GM18508 (cell line): ENCODE measurements at regions not wholly inside any gene's neighbourhood (a gene's known extent, or its start where the extent isn't known, plus 50 kb on each side); places are given as distances from the start of the nearest gene placed in this dataset.
"Not testable (repeated sequence)": the region's sequence is repeated elsewhere in the genome, so short reads cannot be mapped to it uniquely, and the experiment has no call there.

ENCODE experiments used
- ATAC-seq: cut with Tn5 transposase; IDR thresholded peaks from one replicate; pipeline ENCODE4 v1.9.1; 2021; ENCODE audit warnings: moderate number of reproducible peaks; ENCODE audit not compliant: insufficient read depth, unreplicated experiment

DNA sequence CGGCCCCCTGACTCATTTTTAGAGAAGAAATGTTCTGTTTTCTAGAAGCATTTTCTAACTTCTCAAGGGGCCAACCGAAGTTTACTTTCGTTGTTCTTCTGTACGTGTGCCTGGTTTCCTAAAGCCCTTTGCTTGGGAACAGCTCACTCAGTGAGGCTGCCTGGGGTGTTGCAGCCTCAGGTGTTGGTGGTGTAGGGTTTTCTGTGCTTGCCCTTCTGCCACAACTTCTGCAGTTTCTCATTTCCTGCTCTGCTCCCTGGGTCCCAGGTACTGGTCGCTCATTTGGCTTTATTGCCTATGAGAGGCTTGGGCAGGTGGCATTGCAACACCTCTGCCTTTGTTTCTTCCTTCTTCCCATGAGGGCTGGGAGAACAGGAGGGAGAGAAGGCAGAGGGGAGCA lies 278.3 kb downstream of the SOX4 start:
- no peak for ATAC-seq

DNA sequence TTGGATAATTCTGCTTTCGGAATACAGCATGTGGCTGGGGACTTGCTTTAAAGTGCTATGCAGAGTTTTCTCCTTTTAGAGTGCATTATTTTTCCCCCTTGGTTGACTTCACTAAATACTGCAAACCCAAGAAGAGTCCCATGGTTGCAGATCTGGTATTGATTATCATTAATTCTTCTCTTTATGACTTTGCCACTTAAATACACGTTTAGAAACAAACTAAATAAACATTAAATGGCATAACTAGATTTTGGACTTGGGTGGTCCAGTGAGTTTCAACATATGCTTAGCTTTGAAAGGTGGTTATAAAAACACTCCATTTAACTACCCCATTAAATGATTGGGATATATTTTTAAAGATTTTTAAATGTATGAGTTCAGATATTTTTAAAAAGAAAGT lies 279.2 kb downstream of the SOX4 start:
- ATAC-seq = no peak

DNA sequence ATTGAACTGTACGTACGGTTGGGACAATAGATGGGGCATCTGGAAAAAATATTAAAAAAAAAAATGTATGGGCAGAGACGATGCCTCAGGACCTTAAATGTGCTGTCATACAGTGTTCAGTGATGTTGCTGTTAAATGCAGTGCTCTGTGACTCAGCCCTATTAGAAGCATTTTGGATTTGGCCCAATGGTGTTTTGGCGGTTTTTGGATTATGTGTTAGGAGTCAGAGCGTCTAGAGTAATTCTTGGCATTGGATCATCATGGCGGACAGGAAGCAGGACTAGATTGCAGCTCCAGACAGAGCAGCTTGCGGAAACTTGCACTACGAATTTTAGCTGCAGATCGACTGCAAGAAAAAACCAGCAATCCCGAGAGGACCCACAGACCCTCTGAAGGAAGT lies 280.0 kb downstream of the SOX4 start:
- ATAC-seq = no peak

DNA sequence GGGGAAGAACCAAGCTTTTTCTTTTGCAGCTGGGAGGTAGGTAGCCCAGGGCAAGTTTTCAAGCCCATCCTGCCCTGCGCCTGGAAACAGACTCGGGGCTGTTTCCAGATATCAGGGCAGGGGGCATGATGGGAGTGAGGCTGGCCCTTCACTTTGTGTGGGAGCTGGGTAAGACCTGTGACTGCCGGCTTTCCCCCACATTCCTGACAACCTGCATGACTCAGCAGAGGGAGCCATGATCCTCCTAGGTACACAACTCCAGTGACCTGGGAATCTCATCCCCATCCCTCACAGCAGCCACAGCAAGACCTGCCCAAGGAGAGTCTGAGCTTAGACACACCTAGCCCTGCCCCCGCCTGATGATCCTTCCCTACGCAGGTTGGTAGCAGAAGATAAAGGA lies 280.8 kb downstream of the SOX4 start:
- ATAC-seq = no peak

DNA sequence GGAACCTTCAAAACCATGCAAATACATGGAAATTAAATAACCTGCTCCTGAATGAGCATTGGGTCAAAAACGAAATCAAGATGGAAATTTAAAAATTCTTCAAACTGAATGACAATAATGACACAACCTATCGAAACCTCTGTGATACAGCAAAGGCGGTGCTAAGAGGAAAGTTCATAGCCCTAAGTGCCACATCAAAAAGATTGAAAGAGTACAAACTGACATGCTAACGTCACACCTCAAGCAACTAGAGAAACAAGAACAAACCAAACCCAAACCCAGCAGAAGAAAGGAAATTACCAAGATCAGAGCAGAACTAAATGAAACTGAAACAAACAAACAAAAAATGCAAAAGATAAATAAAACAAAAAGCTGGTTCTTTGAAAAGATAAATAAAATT lies 283.5 kb downstream of the SOX4 start:
- not testable (repeated sequence) for ATAC-seq

DNA sequence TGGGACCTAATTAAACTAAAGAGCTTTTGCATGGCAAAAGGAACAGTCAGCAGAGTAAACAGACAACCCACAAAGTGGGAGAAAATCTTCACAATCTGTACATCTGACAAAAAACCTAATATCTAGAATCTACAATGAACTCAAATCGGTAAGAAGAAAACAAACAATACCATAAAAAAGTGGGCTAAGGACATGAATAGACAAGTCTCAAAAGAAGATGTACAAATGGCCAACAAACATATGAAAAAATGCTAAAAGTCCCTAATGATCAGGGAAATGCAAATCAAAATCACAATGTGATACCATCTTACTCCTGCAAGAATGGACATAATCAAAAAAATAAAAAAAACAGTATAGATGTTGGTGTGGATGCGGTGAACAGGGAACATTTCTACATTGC lies 286.7 kb downstream of the SOX4 start:
- not testable (repeated sequence) for ATAC-seq

DNA sequence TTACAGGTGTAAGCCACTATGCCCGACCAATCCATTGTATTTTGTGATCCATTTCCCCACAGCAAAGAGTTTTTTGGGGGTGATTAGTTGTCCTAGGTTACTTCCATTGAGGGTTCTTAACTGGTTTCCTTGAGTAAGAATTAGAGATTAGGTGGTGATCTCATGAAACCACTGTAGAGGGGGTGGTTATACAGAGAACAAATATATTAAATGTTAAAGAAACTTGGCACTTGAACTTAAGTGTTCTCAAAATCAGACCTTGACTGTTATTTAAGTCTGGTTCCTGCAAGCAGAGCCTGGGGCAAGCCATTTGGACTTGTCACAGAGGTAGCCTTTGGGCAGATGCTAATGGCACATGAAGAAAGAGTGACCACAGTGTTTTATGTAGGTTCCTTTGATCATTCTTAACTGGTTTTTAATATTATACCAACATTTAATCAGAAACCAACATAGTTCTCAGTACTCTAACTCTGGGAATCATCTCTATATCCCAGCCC lies 288.5 kb downstream of the SOX4 start:
- no peak for ATAC-seq

DNA sequence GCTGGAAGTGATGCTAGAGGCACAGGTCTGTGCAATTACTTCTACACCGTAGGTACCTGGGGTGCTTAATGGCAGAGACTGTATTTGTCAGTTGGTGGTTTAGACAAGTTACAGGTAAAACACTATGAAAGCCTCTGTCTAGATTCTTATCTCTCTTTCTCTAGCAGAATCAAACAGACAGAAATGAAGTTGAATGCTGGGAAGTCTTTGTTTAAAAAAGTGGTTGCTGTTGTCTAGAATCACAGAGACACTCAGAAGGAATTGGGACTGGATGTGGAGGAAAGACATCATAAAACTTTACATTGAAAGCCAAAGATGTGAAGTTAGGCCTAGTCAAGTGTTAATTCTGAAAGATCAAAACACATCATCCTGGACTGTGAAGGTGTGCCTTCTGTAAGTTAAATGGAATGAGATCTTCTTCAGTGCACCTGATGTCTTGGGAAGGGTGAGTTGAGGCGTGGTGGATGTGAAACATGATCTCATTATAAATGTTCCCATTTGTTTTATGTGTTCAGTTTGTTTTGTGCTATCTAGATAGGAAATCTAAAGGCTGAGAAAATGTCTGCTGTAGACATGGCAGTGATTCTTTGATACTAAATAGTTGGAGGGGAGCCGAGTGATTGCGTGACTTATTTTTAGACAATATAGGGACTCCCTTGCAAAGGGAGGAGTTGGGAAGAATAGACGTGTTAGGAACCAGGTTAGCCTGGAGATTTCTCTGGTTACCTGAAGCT lies 290.2 kb downstream of the SOX4 start:
- ATAC-seq = no peak

DNA sequence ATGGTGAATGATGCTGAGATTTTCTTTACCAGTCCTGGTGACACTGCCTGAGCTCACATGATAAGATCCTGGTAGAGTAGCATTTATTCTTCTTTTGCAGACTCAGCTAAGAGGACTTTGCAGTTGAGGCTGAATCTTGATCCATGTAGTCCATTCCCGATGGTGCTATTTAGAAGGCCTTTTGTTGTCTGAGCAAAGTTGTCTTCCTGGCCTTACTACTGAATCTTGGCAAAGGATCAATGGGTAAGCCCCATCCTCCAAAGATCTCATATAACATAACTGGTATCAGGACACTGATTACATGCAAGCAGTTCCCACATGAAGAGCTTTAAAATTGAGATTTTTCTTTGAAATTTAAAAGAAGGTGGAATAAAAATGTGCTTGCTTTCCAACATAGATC lies 291.6 kb downstream of the SOX4 start:
- ATAC-seq = no peak

DNA sequence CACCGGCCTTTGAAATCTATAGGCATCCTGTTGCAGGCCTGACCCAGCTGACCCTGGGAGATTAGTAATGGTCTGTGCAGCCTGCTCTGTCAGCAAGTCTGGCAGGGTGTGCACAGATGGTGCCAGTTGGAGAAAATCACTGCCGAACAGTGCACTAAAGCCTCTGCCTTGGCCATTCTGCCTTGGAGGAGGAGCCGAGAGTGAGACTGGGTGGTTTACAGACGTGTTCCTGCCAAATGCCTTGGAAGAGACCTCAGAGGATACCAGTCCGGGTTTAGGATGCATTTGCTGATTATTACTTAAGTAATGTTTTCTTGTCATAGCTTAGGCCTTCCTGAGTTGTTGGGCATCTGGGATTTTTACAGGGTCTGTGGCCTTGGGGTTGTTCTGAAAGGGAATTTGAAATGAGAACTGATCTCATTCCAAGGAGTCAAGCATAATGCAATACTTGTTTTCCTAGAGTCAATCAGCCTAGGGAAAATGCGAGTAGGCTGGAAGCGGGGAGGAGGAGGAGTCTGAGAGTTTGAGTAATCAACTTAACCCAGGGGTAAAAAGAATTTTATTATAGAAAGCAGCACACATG lies 292.1 kb downstream of the SOX4 start:
- ATAC-seq = no peak

DNA sequence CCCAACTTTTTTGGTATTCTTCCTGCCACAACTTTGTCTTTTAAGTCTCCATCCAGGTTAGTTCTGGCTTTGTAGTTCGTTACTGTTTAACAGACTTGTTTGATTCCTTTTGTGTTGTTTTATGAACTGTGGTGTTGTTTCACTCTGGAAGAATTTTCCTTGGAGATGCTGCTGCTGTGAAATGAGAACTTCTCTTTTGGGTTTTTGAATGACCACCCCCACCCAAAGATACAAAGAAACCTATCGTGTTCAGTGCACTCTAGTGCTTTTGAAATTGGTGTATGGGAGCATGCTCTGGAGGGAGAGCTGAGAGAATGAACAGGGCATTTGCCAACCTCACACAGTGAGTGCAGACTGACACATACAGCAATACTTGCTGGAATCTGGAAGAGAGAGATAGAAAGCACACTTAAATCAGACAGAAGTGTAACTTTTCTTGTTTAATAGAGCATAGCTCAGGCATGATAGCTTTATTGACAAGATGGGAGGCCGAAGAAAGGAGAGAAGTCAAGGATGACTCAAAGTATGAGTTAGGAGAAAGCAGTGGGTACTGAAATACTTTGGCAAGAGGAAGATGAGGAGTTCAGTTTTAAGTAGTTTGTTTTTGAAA lies 293.1 kb downstream of the SOX4 start:
- no peak for ATAC-seq

DNA sequence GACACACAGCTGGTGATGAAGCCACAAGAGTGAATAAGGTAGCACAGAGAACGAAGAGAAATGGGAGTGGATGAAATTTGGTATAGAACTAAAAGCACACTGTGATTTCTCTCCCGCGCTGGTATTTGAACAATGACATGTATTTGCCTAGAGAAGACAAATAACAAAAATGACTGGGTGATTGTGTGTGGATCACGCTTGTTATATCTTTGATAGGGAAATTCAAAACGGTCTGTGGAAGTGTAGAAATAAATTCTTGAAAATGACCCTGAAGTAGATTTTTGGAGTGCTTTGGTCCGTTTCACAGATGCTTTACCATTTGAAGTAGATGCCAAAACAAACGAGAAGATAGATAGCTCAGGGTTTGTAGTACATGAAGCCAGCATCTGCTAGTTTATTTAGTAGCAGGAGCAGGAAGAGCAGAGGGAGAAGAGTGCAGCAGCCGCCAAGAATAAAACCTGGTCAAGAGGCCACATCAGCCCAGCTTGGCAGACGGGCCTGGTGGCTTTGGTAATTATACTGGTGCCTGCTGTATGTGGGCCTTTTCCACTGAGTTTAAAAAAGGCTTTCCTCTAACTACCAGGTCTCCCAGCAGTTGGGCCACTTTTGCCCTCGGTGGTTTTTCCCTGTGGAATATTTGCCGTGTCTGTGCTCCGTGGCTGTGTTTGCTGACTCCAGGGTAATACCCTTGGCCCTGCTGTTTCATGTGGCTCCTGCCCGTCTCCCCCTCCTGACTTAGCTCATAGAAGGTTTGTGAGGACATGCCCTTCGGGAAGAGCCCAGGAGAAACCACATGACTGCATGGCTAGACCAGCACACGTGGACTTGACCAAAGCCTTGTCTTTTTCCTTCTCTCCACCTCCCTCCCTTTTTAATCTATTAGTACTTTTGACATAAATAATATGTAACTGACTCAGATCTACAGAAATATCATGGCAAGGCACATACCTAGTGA lies 294.0 kb downstream of the SOX4 start:
- no peak for ATAC-seq

DNA sequence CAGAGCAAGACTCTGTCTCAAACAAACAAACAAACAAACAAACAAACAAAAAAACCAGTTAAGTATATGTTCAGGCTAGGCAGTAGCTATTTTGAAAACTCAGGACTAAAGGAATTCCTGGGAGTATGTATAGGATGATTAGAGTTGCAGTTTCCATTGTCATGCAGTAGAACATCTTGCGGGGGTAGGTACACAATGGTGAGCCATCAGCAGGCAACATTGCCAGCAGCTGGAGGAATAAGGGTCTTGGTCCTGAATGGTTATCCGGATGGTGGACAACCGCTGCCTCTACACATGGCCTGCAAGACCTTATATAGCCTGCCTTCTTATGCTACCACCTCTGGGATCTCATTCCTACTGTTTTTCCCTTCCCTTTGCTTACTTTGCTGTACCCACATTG lies 297.5 kb downstream of the SOX4 start:
- no peak for ATAC-seq

DNA sequence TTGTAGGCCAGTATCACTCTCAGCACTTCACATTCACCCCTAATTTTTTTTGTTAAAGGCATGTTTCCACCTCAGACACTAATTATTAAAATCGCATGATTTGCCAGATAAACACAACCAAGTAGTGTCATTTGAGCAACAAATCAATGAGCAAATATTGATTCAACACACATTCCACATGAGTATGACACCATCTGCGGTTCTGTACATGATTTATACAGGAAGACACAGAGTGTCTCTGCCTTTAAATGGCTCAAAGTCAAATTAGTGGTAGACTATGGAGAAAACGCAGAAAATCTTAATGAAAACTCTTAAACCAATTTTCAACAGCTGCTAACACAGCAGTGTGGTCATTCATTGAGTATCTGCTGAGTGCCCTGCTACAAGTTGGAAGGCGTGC lies 300.2 kb downstream of the SOX4 start:
- no peak for ATAC-seq

DNA sequence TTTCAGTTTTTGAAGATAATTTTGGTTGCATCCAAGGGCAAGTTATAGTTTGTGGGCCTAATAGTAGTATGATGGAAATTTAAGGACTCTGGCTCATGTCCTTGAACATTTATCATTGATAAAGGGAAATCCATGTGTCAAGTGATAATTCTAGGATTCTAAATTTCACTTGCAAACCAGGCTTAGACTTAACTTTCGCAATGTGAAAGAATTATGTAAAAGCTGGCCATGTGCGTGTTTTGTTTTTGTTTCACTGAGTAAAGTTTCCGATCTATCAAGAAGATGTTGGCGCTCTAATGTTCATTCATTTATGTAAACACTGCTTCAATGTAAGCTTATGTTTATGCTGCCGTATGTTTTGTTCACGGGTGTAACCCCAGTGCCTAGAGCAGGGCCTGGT lies 302.0 kb downstream of the SOX4 start:
- no peak for ATAC-seq

DNA sequence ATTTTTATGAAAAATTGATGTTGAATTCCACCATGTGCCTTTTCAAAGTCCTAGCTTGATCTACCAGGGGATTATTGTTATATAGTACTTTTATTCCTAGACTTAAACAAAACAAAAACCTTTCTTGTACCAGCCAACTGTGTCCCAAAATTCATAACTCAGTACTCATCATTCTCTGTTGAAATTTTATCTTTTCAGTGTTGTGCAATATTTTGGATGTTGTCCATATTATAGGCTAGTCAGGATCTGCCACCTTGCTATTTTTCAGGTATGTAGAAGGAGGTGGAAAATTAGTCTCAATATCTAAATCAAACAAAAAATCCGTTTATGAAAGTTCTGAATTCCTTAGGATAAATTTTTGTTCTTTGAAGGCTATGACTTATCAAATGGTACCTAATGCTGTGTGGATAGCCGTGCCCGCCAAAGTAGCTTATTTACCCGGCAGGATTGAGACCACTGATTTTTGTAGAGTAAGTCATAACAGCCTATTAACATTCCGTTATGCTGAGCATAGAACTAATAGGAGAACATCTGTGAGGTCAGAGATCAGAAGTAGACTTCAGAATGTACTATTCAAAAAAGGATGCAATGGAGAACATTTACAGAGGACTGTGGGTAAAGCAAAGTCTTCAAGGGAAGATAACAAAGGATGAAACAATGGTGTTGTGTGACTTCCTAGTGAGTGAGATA lies 304.7 kb downstream of the SOX4 start:
- no peak for ATAC-seq

DNA sequence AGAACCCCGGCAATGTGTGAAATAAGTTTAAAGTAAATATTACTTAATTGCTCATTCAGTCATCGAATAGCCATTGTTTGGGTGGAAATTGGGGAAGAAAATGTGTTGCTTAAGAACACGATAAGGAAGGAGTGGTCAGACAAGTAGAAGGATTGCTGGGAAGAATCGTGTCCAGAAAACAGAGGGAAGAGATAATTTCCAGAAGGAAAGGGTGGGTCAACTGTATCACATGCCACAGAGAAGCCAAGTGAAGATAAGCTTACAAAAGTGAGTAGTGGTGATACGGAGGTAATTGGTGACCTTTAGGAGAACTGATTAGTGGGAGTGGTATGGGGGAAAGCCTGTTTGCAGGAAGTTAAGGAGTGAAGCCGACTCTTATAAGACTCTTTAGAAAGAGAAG lies 306.2 kb downstream of the SOX4 start:
- no peak for ATAC-seq

DNA sequence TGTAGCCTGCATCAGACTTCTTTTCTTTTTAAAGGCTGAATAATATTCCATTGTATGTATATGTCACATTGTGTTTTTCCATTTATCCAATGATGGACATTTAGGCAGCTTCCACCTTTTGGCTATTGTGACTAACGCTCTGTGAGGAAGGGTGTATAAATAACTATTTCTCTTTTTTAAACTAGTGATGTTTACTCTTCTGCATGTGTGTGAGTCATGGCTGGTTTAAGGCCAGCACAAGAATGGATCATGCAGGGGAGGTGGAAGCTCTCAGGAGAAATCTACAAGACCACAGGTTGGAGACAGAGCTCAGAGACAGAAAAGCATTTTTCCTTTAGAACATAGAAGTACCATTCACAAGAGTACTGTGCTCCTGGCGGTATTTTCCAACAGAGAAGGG lies 307.2 kb downstream of the SOX4 start:
- no peak for ATAC-seq

DNA sequence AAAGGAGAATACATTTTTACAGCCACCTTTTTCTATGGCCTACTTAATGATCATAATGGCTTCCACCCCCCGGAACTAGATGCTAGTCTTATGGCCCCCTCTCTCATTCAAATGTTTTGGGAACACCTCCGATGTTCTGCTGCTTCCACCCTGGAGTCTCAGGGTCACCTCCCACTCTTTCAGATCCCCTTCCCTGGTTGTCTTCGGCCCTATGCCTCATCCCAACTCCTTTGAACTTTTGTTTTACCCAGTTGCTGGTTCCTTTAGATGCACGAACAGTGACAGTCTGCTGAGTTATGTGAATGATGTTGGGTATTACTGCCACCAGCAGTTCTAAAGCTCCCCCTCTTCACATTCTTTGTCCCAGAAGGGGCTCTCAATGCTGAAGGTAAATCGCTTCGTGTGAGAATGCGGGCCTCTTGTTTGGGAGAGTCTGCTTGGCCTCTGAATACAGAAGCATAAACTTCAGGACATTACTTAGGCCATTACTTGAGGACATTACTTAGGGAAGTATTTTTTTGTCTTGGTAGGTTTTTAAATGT lies 309.1 kb downstream of the SOX4 start:
- no peak for ATAC-seq

DNA sequence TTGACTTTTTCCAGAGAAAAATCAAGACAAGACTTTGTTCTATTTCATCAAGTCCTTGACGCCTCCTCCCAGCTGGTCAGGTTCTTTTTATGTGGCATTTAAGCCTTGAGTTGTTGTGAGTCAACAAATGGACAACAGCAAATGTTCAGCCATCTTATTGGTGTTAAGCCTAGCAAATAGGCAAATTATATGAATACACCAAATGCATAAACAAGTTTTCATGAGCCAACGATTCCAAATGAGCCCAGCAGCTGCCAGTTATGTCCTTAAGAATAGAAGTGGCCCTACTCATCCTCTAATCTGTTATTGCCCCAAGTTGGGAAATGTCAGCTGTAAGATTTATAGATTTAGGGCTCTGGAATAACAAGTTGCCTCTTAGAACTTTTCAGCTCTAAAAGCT lies 312.0 kb downstream of the SOX4 start:
- no peak for ATAC-seq
